Cardiac fibroblast (primary cell): ENCODE measurements at regions not wholly inside any gene's neighbourhood (a gene's known extent, or its start where the extent isn't known, plus 50 kb on each side); places are given as distances from the start of the nearest gene placed in this dataset.

Experiments
- DNase-seq, 2 donors: peaks; one replicate each; pipeline versions ENCODE4 v3.0.0 to v3.0.0-alpha.2; 2010; ENCODE audit warnings: low read depth in 2 of 2
- H3K4me3 ChIP-seq, 2 donors: replicated peaks in 1 of 2; 1 replicate in 1 of 2; 2 replicates in 1 of 2; pipeline ENCODE4 v1.5.1; 2011; ENCODE audit warnings: low read depth in 2 of 2, low read length in 2 of 2, mild to moderate bottlenecking in 2 of 2, moderate library complexity in 1 of 2
- TF ChIP-seq, protein P1 (sequence below): IDR thresholded peaks from one replicate; pipeline ENCODE4 v1.5.1; 2011; ENCODE audit warnings: low read depth, mild to moderate bottlenecking, low read length, inconsistent platforms

GRCh38 chr19:31627620-31628365 is 278.6 kb upstream of the TSHZ3 start:
- DNase-seq, result no peak
- H3K4me3 ChIP-seq, result no peak overlapping the region
- TF ChIP-seq, protein P1, sequence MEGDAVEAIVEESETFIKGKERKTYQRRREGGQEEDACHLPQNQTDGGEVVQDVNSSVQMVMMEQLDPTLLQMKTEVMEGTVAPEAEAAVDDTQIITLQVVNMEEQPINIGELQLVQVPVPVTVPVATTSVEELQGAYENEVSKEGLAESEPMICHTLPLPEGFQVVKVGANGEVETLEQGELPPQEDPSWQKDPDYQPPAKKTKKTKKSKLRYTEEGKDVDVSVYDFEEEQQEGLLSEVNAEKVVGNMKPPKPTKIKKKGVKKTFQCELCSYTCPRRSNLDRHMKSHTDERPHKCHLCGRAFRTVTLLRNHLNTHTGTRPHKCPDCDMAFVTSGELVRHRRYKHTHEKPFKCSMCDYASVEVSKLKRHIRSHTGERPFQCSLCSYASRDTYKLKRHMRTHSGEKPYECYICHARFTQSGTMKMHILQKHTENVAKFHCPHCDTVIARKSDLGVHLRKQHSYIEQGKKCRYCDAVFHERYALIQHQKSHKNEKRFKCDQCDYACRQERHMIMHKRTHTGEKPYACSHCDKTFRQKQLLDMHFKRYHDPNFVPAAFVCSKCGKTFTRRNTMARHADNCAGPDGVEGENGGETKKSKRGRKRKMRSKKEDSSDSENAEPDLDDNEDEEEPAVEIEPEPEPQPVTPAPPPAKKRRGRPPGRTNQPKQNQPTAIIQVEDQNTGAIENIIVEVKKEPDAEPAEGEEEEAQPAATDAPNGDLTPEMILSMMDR, result no peak

DNA sequence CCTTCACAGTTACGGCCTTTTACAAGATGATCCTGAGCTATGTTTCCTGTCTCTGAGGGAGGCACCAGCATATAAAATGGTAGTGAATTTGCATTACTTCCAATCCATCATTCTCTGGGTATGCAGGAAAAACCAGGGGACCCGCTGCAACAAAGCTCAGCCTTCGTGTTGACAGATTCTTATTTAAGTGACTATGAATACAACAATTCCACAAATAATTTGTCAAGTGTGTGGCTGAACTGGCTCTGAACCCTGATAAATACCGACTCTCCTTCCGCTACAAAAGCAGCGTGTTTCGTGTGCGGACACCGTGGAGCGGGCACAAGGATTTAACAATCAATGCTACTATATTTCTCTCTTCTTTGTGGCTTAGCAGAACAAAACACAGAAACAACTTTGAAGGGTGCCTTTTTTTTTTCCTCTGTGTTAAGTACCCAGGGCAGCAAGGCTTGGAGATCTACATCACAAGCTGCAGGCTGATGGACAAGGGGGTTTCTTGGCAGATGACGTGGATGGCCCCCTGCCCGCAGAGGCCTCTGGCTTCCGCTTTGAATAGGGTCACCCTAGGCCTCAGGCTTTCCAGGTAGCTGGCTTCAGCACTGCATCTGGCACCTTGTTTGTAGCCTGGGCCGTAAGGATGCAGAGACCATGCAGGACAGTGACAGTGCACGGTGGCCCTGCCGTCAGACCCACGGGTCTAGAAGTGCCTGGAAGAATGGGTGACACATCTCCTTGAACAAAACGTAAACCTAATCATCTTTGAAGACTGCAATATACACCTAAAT is 280.5 kb upstream of the TSHZ3 start:
- no peak for DNase-seq
- H3K4me3 ChIP-seq, result no peak overlapping the region
- TF ChIP-seq, protein P1, result no peak

DNA sequence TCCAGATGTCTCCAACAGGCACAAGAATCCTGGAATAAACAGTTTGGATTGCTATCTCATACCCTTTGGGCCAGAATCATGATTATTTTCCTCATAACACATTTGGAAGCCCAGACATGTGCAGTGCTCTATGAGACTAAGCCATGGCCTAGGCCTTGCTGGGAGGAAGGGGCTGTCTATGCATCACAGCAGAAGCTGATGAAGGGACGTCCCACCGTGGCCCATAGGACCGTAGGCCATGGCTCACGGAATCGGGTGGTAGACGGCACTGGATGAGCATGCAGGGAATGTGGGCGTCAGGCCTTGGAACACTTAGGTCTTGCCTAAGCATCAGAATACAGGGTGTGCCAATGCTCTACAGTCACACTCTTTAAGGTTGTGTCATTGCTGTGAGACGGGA is 283.8 kb upstream of the TSHZ3 start:
- no peak for DNase-seq
- no peak overlapping the region for H3K4me3 ChIP-seq
- TF ChIP-seq, protein P1, result no peak

DNA sequence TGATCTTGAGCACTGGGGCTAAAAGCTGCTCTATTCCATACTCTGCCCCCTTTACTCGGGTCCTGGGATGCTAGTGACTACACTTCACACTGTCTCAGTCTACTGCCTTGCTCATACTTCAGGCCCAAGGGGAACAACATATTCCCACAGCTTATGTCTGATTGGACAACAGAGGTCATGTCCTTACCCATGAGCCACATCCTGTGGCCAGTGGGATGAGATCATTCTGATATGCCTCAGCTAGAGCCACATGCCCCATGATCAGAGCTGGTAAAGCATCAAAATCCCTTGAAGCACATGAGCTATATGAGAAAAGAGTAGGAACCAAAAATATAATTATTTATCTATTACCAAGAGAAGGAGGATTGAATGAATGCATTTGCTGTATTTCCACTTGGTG is 290.1 kb upstream of the TSHZ3 start:
- H3K4me3 ChIP-seq, result no peak overlapping the region
- no peak for DNase-seq
- TF ChIP-seq, protein P1, result no peak

GRCh38 chr19:31641591-31641990 is 292.4 kb upstream of the TSHZ3 start:
- TF ChIP-seq, protein P1, result no peak
- H3K4me3 ChIP-seq, result no peak overlapping the region
- DNase-seq, result no peak

DNA sequence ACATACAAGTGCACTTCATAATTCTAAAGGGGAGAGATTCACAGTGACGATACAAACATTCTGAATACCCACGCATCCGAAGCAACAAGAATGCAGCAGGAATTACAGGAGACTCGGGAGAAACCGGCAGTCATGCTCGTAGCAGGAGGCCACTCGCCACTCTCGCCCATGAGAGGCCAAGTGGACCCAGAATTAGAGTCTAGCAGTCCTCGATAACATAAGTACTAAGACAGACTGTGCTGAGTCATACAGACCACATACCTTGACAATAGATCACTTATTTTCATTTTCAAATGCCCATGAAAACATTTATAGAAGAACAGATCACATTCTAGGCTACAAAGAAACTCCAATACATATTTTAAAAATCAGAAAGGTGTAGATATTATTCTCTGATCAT is 299.1 kb upstream of the TSHZ3 start:
- H3K4me3 ChIP-seq, result no peak overlapping the region
- DNase-seq, result peak; percentile 1 to 5
- TF ChIP-seq, protein P1, result no peak
